HepG2 (cell line): ENCODE measurements at regions not wholly inside any gene's neighbourhood (a gene's known extent, or its start where the extent isn't known, plus 50 kb on each side); places are given as distances from the start of the nearest gene placed in this dataset.

Experiments
- E2F2 ChIP-seq: sonication (generic); formaldehyde crosslinking; IDR thresholded peaks from 2 replicates; pipeline ENCODE4 v1.4.0; 2020; ENCODE audit warnings: missing genetic modification reagents, borderline replicate concordance
- EP300 ChIP-seq, 3 experiments: sonication (generic) in 1 of 3; formaldehyde crosslinking in 1 of 3; IDR thresholded peaks; 2 replicates each; pipeline versions ENCODE4 v1.5.1 to v1.6.1; 2011 to 2020; ENCODE audit warnings: low read depth in 2 of 3, low read length in 2 of 3, borderline replicate concordance in 1 of 3, improper control_type of control experiment in 1 of 3, mild to moderate bottlenecking in 1 of 3, missing genetic modification reagents in 1 of 3, moderate library complexity in 1 of 3
- EZH2 ChIP-seq: conservative IDR thresholded peaks from 2 replicates; pipeline ENCODE4 v1.6.1; 2012; ENCODE audit warnings: mild to moderate bottlenecking, low read depth, low read length, moderate library complexity
- FOSL1 ChIP-seq: sonication (generic); formaldehyde crosslinking; IDR thresholded peaks from 2 replicates; pipeline ENCODE4 v1.9.0; 2021; ENCODE audit warnings: missing genetic modification reagents, borderline replicate concordance
- GABPA ChIP-seq, 2 experiments: IDR thresholded peaks; 2 replicates each; pipeline ENCODE4 v1.6.1; 2011 to 2016; ENCODE audit warnings: low read depth in 2 of 2, low read length in 1 of 2, missing biosample characterization in 1 of 2, missing genetic modification characterization in 1 of 2
- PBX3 ChIP-seq: sonication (generic); formaldehyde crosslinking; IDR thresholded peaks from 2 replicates; pipeline ENCODE4 v1.8.1; 2023; ENCODE audit warnings: missing genetic modification reagents, inconsistent platforms, borderline replicate concordance
- PRDM10 ChIP-seq: sonication (generic); formaldehyde crosslinking; IDR thresholded peaks from 2 replicates; pipeline ENCODE4 v1.4.0; 2020; ENCODE audit warnings: low read depth, missing genetic modification reagents
- SNRNP70 ChIP-seq: fragments of 200-400 bp; formaldehyde crosslinking; IDR thresholded peaks from 2 replicates; pipeline ENCODE4 v1.6.1; 2017; ENCODE audit warnings: mild to moderate bottlenecking, low read depth, low read length, moderate library complexity

- no peak for TF ChIP-seq PRDM10
- TF ChIP-seq SNRNP70 = no peak
- no peak for TF ChIP-seq E2F2 (CRISPR knock-in tag)
- no peak for TF ChIP-seq FOSL1
- no peak for TF ChIP-seq GABPA (IDR thresholded peaks at IDR 0.05; ENCODE audit: low read depth, low read length)
- no peak for TF ChIP-seq GABPA (CRISPR knock-in tag; IDR thresholded peaks at IDR 0.05; ENCODE audit: low read depth)
- TF ChIP-seq EZH2 = no peak
- no peak for TF ChIP-seq EP300 (IDR thresholded peaks at IDR 0.05; ENCODE audit: low read depth in 2 of 2, low read length in 2 of 2)
- no peak for TF ChIP-seq EP300 (CRISPR knock-in tag; IDR thresholded peaks at IDR 0.05; ENCODE audit: borderline replicate concordance)
- no peak for TF ChIP-seq PBX3 (CRISPR knock-in tag)
Observed at GRCh38 chr17:11094331-11094730, 146.7 kb upstream of the SHISA6 start.
